ENCODE measurements at regions not wholly inside any gene's neighbourhood (a gene's known extent, or its start where the extent isn't known, plus 50 kb on each side); places are given as distances from the start of the nearest gene placed in this dataset.
"Not testable (repeated sequence)": the region's sequence is repeated elsewhere in the genome, so short reads cannot be mapped to it uniquely, and the experiment has no call there.

- not testable (repeated sequence) for H3K4me3 ChIP-seq; H3K9me3 Mint-ChIP-seq; H3K4me1 ChIP-seq (ENCODE audit: insufficient read depth); H3K4me2 ChIP-seq; H3K79me2 ChIP-seq (replicated peaks; ENCODE audit: insufficient read depth); H3K4me3 Mint-ChIP-seq; H3K27ac ChIP-seq (ENCODE audit: low read depth); H3K4me1 Mint-ChIP-seq; H2AFZ ChIP-seq; H3K27me3 ChIP-seq (ENCODE audit: insufficient read depth); H3K9me2 ChIP-seq (ENCODE audit: insufficient read depth)
- 0 out of 2 replicates have a peak overlapping the region, but pooled peaks have one; percentile 76 for H3K27ac Mint-ChIP-seq
- H3K36me3 Mint-ChIP-seq (ENCODE audit: low read depth): peaks cover 63% of the 10 kb centered on the region
- H3K36me3 ChIP-seq (ENCODE audit: insufficient read depth): peaks cover 14% of the 10 kb centered on the region
- DNase-seq (ENCODE audit: low spot score) (peak; percentile 95), ATAC-seq (peak; percentile 98)
- TF ChIP-seq POLR2AphosphoS5 (IDR thresholded peaks at IDR 0.05; ENCODE audit: low read depth) (peak; percentile 75), CTCF (conservative IDR thresholded peaks at IDR 0.05; ENCODE audit: low read depth in 2 of 2) (peak; percentile 100)
- H3F3A ChIP-seq (replicated peaks; ENCODE audit: low read depth): peaks cover 11% of the 10 kb centered on the region; the same call in 1 of the 2 replicates
- H4K20me1 ChIP-seq (replicated peaks; ENCODE audit: insufficient read depth): peaks cover 25% of the 10 kb centered on the region
- peaks cover 18% of the 10 kb centered on the region for H3K27me3 Mint-ChIP-seq (ENCODE audit: insufficient read depth, low read depth, poor library complexity)
Measured at GRCh38 chr22:25462474-25463346, 101.8 kb upstream of the GRK3 start.

GRCh38 chr22:25463347-25463628 is 101.2 kb upstream of the GRK3 start:
- H3K27me3 ChIP-seq (ENCODE audit: insufficient read depth); H3K4me2 ChIP-seq; H2AFZ ChIP-seq; H3K4me3 ChIP-seq; H3K4me1 ChIP-seq (ENCODE audit: insufficient read depth); H3K27ac Mint-ChIP-seq; H3K27ac ChIP-seq (ENCODE audit: low read depth); H3K4me3 Mint-ChIP-seq; DNase-seq (ENCODE audit: low spot score); H3K79me2 ChIP-seq (replicated peaks; ENCODE audit: insufficient read depth); ATAC-seq; H3K9me2 ChIP-seq (ENCODE audit: insufficient read depth); H3K4me1 Mint-ChIP-seq; H3K9me3 Mint-ChIP-seq: not testable (repeated sequence)
- H4K20me1 ChIP-seq (replicated peaks; ENCODE audit: insufficient read depth): peaks cover 25% of the 10 kb centered on the region
- H3K36me3 ChIP-seq (ENCODE audit: insufficient read depth): peaks cover 14% of the 10 kb centered on the region
- H3K36me3 Mint-ChIP-seq (ENCODE audit: low read depth): peaks cover 60% of the 10 kb centered on the region
- peaks cover 18% of the 10 kb centered on the region for H3K27me3 Mint-ChIP-seq (ENCODE audit: insufficient read depth, low read depth, poor library complexity)
- H3F3A ChIP-seq (replicated peaks; ENCODE audit: low read depth): peaks cover 11% of the 10 kb centered on the region; the same call in 1 of the 2 replicates

DNA sequence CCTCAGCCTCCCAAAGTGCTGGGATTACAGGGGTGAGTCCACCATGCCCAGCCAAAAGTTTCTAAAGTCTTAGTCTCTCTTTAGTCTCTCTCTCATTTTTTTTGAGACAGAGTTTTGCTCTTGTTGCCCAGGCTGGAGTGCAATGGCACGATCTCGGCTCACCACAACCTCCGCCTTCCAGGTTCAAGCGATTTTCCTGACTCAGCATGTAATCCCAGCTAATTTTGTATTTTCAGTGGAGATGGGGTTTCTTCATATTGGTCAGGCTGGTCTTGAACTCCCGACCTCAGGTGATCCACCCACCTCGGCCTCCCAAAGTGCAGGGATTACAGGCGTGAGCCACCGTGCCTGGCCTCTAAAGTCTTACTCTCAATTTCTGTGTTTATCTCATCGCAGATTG is 100.1 kb upstream of the GRK3 start:
- Mint-ChIP-seq H3K27me3 (ENCODE audit: insufficient read depth, low read depth, poor library complexity) (peaks cover 18% of the 10 kb centered on the region), H3K36me3 (ENCODE audit: low read depth) (peaks cover 50% of the 10 kb centered on the region)
- Histone ChIP-seq H3K36me3 (ENCODE audit: insufficient read depth) (peaks cover 14% of the 10 kb centered on the region), H4K20me1 (replicated peaks; ENCODE audit: insufficient read depth) (peaks cover 18% of the 10 kb centered on the region), H3F3A (replicated peaks; ENCODE audit: low read depth) (peaks cover 11% of the 10 kb centered on the region; the same call in 1 of the 2 replicates)
- H3K4me1 Mint-ChIP-seq; H3K4me1 ChIP-seq (ENCODE audit: insufficient read depth); H3K79me2 ChIP-seq (replicated peaks; ENCODE audit: insufficient read depth); H3K4me3 ChIP-seq; H3K4me3 Mint-ChIP-seq; H3K9me2 ChIP-seq (ENCODE audit: insufficient read depth); DNase-seq (ENCODE audit: low spot score); H2AFZ ChIP-seq; ATAC-seq; H3K4me2 ChIP-seq; H3K9me3 Mint-ChIP-seq; H3K27ac Mint-ChIP-seq; H3K27me3 ChIP-seq (ENCODE audit: insufficient read depth); H3K27ac ChIP-seq (ENCODE audit: low read depth): not testable (repeated sequence)

All from GM23338 (cell line).